Cardiac fibroblast (primary cell): ENCODE measurements at regions not wholly inside any gene's neighbourhood (a gene's known extent, or its start where the extent isn't known, plus 50 kb on each side); places are given as distances from the start of the nearest gene placed in this dataset.

ENCODE experiments used
- DNase-seq, 2 donors: peaks; one replicate each; pipeline versions ENCODE4 v3.0.0 to v3.0.0-alpha.2; 2010; ENCODE audit warnings: low read depth in 2 of 2
- H3K4me3 ChIP-seq, 2 donors: replicated peaks in 1 of 2; 1 replicate in 1 of 2; 2 replicates in 1 of 2; pipeline ENCODE4 v1.5.1; 2011; ENCODE audit warnings: low read depth in 2 of 2, low read length in 2 of 2, mild to moderate bottlenecking in 2 of 2, moderate library complexity in 1 of 2
- CTCF ChIP-seq: IDR thresholded peaks from one replicate; pipeline ENCODE4 v1.5.1; 2011; ENCODE audit warnings: low read depth, mild to moderate bottlenecking, low read length, inconsistent platforms

- no peak for TF ChIP-seq CTCF
- H3K4me3 ChIP-seq, result no peak overlapping the region
- no peak for DNase-seq
These were observed 230.1 kb upstream of the TNRC6C start for GRCh38 chr17:77728474-77728795.

GRCh38 chr17:77728871-77729270, 229.6 kb upstream of the TNRC6C start:
- no peak for DNase-seq
- TF ChIP-seq CTCF, result no peak
- no peak overlapping the region for H3K4me3 ChIP-seq

- TF ChIP-seq CTCF, result no peak
- no peak overlapping the region for H3K4me3 ChIP-seq
- no peak for DNase-seq
These were observed 228.9 kb upstream of the TNRC6C start for GRCh38 chr17:77729587-77729986.

GRCh38 chr17:77730376-77730775, 228.1 kb upstream of the TNRC6C start:
- H3K4me3 ChIP-seq, result no peak overlapping the region
- TF ChIP-seq CTCF, result no peak
- DNase-seq, result no peak

- H3K4me3 ChIP-seq, result no peak overlapping the region
- no peak for DNase-seq
- TF ChIP-seq CTCF, result no peak
These were observed 224.8 kb upstream of the TNRC6C start for GRCh38 chr17:77733576-77734296.

GRCh38 chr17:77734371-77735080, 224.0 kb upstream of the TNRC6C start:
- TF ChIP-seq CTCF, result no peak

More at GRCh38 chr17:77734371-77735080, 224.0 kb upstream of the TNRC6C start:
- no peak overlapping the region for H3K4me3 ChIP-seq
- peak; percentile 34 to 88 for DNase-seq
